WTC11 (cell line): ENCODE measurements at regions not wholly inside any gene's neighbourhood (a gene's known extent, or its start where the extent isn't known, plus 50 kb on each side); places are given as distances from the start of the nearest gene placed in this dataset.

ENCODE experiments used
- ATAC-seq: fragments of 200-7000 bp; cut with Tn5 transposase; 2 replicates; pipeline ENCODE4 v1.10.0; 2021; ENCODE audit warnings: mild to moderate bottlenecking, moderate library complexity
- CTCF ChIA-PET: fragments of 300-600 bp; sonication (Branson Sonifier 250); formaldehyde crosslinking; loops from one replicate; lab custom pipeline; 2021; ENCODE audit warnings: antibody characterized with exemption; lab: Charles Lee
- POLR2A ChIA-PET: fragments of 350-600 bp; sonication (Branson Sonifier 250); formaldehyde crosslinking; loops from one replicate; lab custom pipeline; 2021; ENCODE audit warnings: antibody characterized with exemption; lab: Charles Lee
- DNase-seq: peaks from one replicate; pipeline ENCODE4 v3.0.0; 2021; ENCODE audit warnings: low spot score
- H3K27ac Mint-ChIP-seq: 2 replicates; pipeline ENCODE4 v1.8.0; 2021; ENCODE audit warnings: mixed read lengths
- H3K27me3 Mint-ChIP-seq: 2 replicates; pipeline ENCODE4 v1.8.0; 2021; ENCODE audit warnings: low read depth, mild to moderate bottlenecking, moderate library complexity, mixed read lengths
- H3K36me3 Mint-ChIP-seq: 2 replicates; pipeline ENCODE4 v1.8.0; 2021; ENCODE audit warnings: mixed read lengths
- H3K4me1 Mint-ChIP-seq: 2 replicates; pipeline ENCODE4 v1.8.0; 2022; ENCODE audit warnings: mixed read lengths
- H3K4me3 Mint-ChIP-seq: 2 replicates; pipeline ENCODE4 v1.8.0; 2021; ENCODE audit warnings: mild to moderate bottlenecking, moderate library complexity, mixed read lengths
- H3K9me3 Mint-ChIP-seq: 2 replicates; pipeline ENCODE4 v1.8.0; 2021; ENCODE audit warnings: mixed read lengths
- CBFB ChIP-seq: sonication (generic); formaldehyde crosslinking; IDR thresholded peaks from 2 replicates; pipeline ENCODE4 v1.8.1; 2022; ENCODE audit warnings: mild to moderate bottlenecking, low read depth, missing genetic modification reagents
- CREB1 ChIP-seq: sonication (generic); formaldehyde crosslinking; IDR thresholded peaks from 2 replicates; pipeline ENCODE4 v1.8.0; 2023; ENCODE audit warnings: mild to moderate bottlenecking, missing genetic modification reagents
- CREM ChIP-seq: sonication (generic); formaldehyde crosslinking; IDR thresholded peaks from 2 replicates; pipeline ENCODE4 v1.8.1; 2022; ENCODE audit warnings: mild to moderate bottlenecking, missing genetic modification reagents, moderate library complexity
- ELF4 ChIP-seq: sonication (generic); formaldehyde crosslinking; IDR thresholded peaks from 2 replicates; pipeline ENCODE4 v1.8.1; 2022; ENCODE audit warnings: low read depth, mild to moderate bottlenecking, moderate library complexity, missing genetic modification reagents
- ETV6 ChIP-seq: sonication (generic); formaldehyde crosslinking; IDR thresholded peaks from 2 replicates; pipeline ENCODE4 v1.8.1; 2022; ENCODE audit warnings: mild to moderate bottlenecking, missing genetic modification reagents
- HMGA2 ChIP-seq: fragments of 250-450 bp; sonication (Bioruptor Pico); IDR thresholded peaks from 2 replicates; pipeline ENCODE4 v1.4.0; 2021; ENCODE audit warnings: mild to moderate bottlenecking, moderate library complexity
- MLX ChIP-seq: sonication (generic); formaldehyde crosslinking; IDR thresholded peaks from 2 replicates; pipeline ENCODE4 v1.8.1; 2023; ENCODE audit warnings: mild to moderate bottlenecking, missing genetic modification reagents, moderate library complexity
- MXD4 ChIP-seq: fragments of 250-450 bp; sonication (Bioruptor Pico); IDR thresholded peaks from 2 replicates; pipeline ENCODE4 v1.8.0; 2021; ENCODE audit warnings: mild to moderate bottlenecking, moderate library complexity, borderline replicate concordance
- NFYB ChIP-seq: sonication (generic); formaldehyde crosslinking; conservative IDR thresholded peaks from 2 replicates; pipeline ENCODE4 v1.8.0; 2022; ENCODE audit warnings: low read depth, missing genetic modification reagents
- OVOL2 ChIP-seq: fragments of 250-450 bp; sonication (Bioruptor Pico); IDR thresholded peaks from 2 replicates; pipeline ENCODE4 v1.9.0; 2021; ENCODE audit warnings: mild to moderate bottlenecking, borderline replicate concordance
- STAT6 ChIP-seq: sonication (generic); formaldehyde crosslinking; conservative IDR thresholded peaks from 2 replicates; pipeline ENCODE4 v1.8.1; 2023; ENCODE audit warnings: mild to moderate bottlenecking, low read depth, missing genetic modification reagents, moderate library complexity
- TEAD1 ChIP-seq: sonication (generic); formaldehyde crosslinking; IDR thresholded peaks from 2 replicates; pipeline ENCODE4 v1.8.0; 2022; ENCODE audit warnings: mild to moderate bottlenecking, missing genetic modification reagents
- USF2 ChIP-seq: sonication (generic); formaldehyde crosslinking; IDR thresholded peaks from 2 replicates; pipeline ENCODE4 v1.8.1; 2023; ENCODE audit warnings: mild to moderate bottlenecking, missing genetic modification reagents, moderate library complexity
- ZNF121 ChIP-seq: sonication (generic); formaldehyde crosslinking; IDR thresholded peaks from 2 replicates; pipeline ENCODE4 v1.8.0; 2023; ENCODE audit warnings: missing genetic modification reagents
- ZNF138 ChIP-seq: sonication (generic); formaldehyde crosslinking; conservative IDR thresholded peaks from 2 replicates; pipeline ENCODE4 v1.8.1; 2022; ENCODE audit warnings: mild to moderate bottlenecking, moderate library complexity, missing genetic modification reagents
- ZNF263 ChIP-seq: sonication (generic); formaldehyde crosslinking; IDR thresholded peaks from 2 replicates; pipeline ENCODE4 v1.8.1; 2022; ENCODE audit warnings: low read depth, mild to moderate bottlenecking, moderate library complexity, missing genetic modification reagents
- ZNF532 ChIP-seq: fragments of 250-450 bp; sonication (Bioruptor Pico); IDR thresholded peaks from 2 replicates; pipeline ENCODE4 v1.9.0; 2021; ENCODE audit warnings: mild to moderate bottlenecking, borderline replicate concordance
- TF ChIP-seq, protein P1 (sequence below): sonication (generic); formaldehyde crosslinking; IDR thresholded peaks from 2 replicates; pipeline ENCODE4 v1.8.0; 2022; ENCODE audit warnings: mild to moderate bottlenecking, missing genetic modification reagents
- TF ChIP-seq, protein P2 (sequence below): fragments of 250-450 bp; sonication (Bioruptor Pico); IDR thresholded peaks from 2 replicates; pipeline ENCODE4 v1.9.0; 2021; ENCODE audit warnings: mild to moderate bottlenecking

- Mint-ChIP-seq H3K9me3 (peaks cover 16% of the 10 kb centered on the region), H3K27me3 (no peaks in the 10 kb centered on the region), H3K4me1 (peaks cover 11% of the 10 kb centered on the region), H3K36me3 (peaks cover 5% of the 10 kb centered on the region; the same call in 1 of the 2 replicates), H3K4me3 (no peak overlapping the region), H3K27ac (no peak overlapping the region)
- ATAC-seq (no peak), DNase-seq (no peak)
- no peak for TF ChIP-seq STAT6
- TF ChIP-seq, protein P1, sequence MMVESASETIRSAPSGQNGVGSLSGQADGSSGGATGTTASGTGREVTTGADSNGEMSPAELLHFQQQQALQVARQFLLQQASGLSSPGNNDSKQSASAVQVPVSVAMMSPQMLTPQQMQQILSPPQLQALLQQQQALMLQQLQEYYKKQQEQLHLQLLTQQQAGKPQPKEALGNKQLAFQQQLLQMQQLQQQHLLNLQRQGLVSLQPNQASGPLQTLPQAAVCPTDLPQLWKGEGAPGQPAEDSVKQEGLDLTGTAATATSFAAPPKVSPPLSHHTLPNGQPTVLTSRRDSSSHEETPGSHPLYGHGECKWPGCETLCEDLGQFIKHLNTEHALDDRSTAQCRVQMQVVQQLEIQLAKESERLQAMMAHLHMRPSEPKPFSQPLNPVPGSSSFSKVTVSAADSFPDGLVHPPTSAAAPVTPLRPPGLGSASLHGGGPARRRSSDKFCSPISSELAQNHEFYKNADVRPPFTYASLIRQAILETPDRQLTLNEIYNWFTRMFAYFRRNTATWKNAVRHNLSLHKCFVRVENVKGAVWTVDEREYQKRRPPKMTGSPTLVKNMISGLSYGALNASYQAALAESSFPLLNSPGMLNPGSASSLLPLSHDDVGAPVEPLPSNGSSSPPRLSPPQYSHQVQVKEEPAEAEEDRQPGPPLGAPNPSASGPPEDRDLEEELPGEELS (CRISPR knock-in tag): no peak
- TF ChIP-seq MLX (CRISPR knock-in tag): no peak
- no peak for TF ChIP-seq ELF4 (CRISPR knock-in tag)
- TF ChIP-seq ETV6 (CRISPR knock-in tag): no peak
- no peak for TF ChIP-seq CREB1 (CRISPR knock-in tag)
- no peak for TF ChIP-seq CREM (CRISPR knock-in tag)
- TF ChIP-seq ZNF138 (CRISPR knock-in tag): no peak
- TF ChIP-seq USF2 (CRISPR knock-in tag): no peak
- no peak for TF ChIP-seq CBFB (CRISPR knock-in tag)
- ChIA-PET CTCF (no interaction called here), POLR2A (no interaction called here)
Observed at GRCh38 chr2:64391424-64391823, 62.5 kb upstream of the LGALSL start.

GRCh38 chr2:64391940-64392339 is 62.0 kb upstream of the LGALSL start:
- no peak overlapping the region for H3K27ac Mint-ChIP-seq
- TF ChIP-seq NFYB (CRISPR knock-in tag): no peak
- no peak for TF ChIP-seq ZNF121 (CRISPR knock-in tag)
- no peak for TF ChIP-seq ZNF263 (CRISPR knock-in tag)
- TF ChIP-seq, all 79 proteins: peak for 0
- no peaks in the 10 kb centered on the region for H3K27me3 Mint-ChIP-seq
- ATAC-seq (no peak), DNase-seq (no peak)
- peaks cover 6% of the 10 kb centered on the region for H3K4me1 Mint-ChIP-seq
- POLR2A ChIA-PET: no interaction called here
- CTCF ChIA-PET: no interaction called here
- peaks cover 16% of the 10 kb centered on the region for H3K9me3 Mint-ChIP-seq
- peaks cover 5% of the 10 kb centered on the region; the same call in 1 of the 2 replicates for H3K36me3 Mint-ChIP-seq
- no peak overlapping the region for H3K4me3 Mint-ChIP-seq

DNA sequence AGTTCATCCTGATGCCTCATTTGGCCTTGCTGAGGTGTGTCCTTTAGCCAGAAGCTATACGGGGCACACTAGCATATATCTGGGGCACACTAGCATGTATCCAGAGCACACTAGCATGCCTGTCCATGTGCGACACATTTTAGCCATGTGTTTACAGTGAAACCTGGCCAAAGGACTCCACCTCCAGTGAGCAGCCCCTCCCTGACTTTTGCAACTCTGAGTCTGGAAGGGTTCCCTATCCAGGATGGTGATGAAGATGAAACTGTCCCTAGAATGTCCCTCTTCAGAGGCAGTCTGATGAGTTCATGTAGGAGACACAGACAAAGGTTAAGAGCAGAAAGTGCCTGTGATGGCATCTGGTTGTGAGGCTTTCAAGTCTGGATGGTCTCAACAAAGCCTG is 61.4 kb upstream of the LGALSL start:
- Mint-ChIP-seq H3K27me3 (no peaks in the 10 kb centered on the region), H3K9me3 (peaks cover 16% of the 10 kb centered on the region), H3K36me3 (peaks cover 5% of the 10 kb centered on the region; the same call in 1 of the 2 replicates), H3K27ac (no peak overlapping the region), H3K4me3 (no peak overlapping the region), H3K4me1 (peaks cover 3% of the 10 kb centered on the region; the same call in 1 of the 2 replicates)
- DNase-seq: no peak
- CTCF ChIA-PET: no interaction called here
- POLR2A ChIA-PET: no interaction called here
- ATAC-seq: no peak
- TF ChIP-seq, protein P2, sequence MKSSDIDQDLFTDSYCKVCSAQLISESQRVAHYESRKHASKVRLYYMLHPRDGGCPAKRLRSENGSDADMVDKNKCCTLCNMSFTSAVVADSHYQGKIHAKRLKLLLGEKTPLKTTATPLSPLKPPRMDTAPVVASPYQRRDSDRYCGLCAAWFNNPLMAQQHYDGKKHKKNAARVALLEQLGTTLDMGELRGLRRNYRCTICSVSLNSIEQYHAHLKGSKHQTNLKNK: no peak
- TF ChIP-seq ZNF532 (CRISPR knock-in tag): no peak
- no peak for TF ChIP-seq MXD4 (CRISPR knock-in tag)
- no peak for TF ChIP-seq STAT6
- TF ChIP-seq OVOL2 (CRISPR knock-in tag): no peak
- no peak for TF ChIP-seq TEAD1 (CRISPR knock-in tag)
- TF ChIP-seq HMGA2 (CRISPR knock-in tag): no peak
